Psoas muscle (tissue), 7 donors: ENCODE measurements at regions not wholly inside any gene's neighbourhood (a gene's known extent, or its start where the extent isn't known, plus 50 kb on each side); places are given as distances from the start of the nearest gene placed in this dataset.

Experiments used
- ATAC-seq, 4 donors: fragments of 200-7000 bp; cut with Tn5 transposase; one replicate each; pipeline ENCODE4 v1.9.1; 2020; ENCODE audit warnings: moderate library complexity in 3 of 4, mild to moderate bottlenecking in 2 of 4
- DNase-seq, 2 donors: peaks; one replicate each; pipeline ENCODE4 v3.0.0-alpha.2; 2020
- H3K27ac ChIP-seq: fragments of 200-600 bp; one replicate; pipeline ENCODE4 v1.8.0; 2022
- H3K27me3 ChIP-seq, 3 donors: fragments of 200-600 bp in 1 of 3; one replicate each; pipeline versions ENCODE4 v1.6.1 to v1.8.0; 2013 to 2022; ENCODE audit warnings: low read length in 2 of 3, mild to moderate bottlenecking in 2 of 3, moderate library complexity in 1 of 3; ENCODE audit not compliant: insufficient read depth in 3 of 3
- H3K36me3 ChIP-seq, 2 donors: fragments of 200-600 bp in 1 of 2; one replicate each; pipeline versions ENCODE4 v1.6.1 to v1.8.0; 2013 to 2022; ENCODE audit warnings: low read depth in 1 of 2, mild to moderate bottlenecking in 1 of 2, moderate library complexity in 1 of 2; ENCODE audit not compliant: insufficient read depth in 1 of 2
- H3K4me1 ChIP-seq: fragments of 200-600 bp; one replicate; pipeline ENCODE4 v1.8.0; 2022
- H3K4me3 ChIP-seq: fragments of 200-600 bp; one replicate; pipeline ENCODE4 v1.8.0; 2022; ENCODE audit warnings: mild to moderate bottlenecking
- H3K9me3 ChIP-seq: fragments of 200-600 bp; one replicate; pipeline ENCODE4 v1.8.0; 2022
- WGBS, 3 donors: extraction: QIAGEN DNeasy Blood & Tissue Kit; methylation state at CpG; one replicate each; pipeline versions ENCODE4 v1.1.6 to v1.1.7; 2013; 5-methylcytosine and 5-hydroxymethylcytosine counted together
- intact Hi-C, 2 donors: fragments of 100-400 bp; cut with DNase I; formaldehyde crosslinking; loops; one replicate each; pipeline versions ENCODE4 v1.11.0 to v1.14.2; 2022
- TF ChIP-seq, protein P1 (sequence below): fragments of 200-600 bp; IDR thresholded peaks from one replicate; pipeline ENCODE4 v1.8.0; 2022; ENCODE audit warnings: antibody characterized with exemption
- donor health status: healthy with polysubstance abuse.
- donor health status: DM: no; HTN: no; CAD: no; lungs with moderate emphysema.
- donor health status: Bipolar disorder and iron deficiency.
- donor health status: healthy.
- donor health status: DM: yes; HTN: yes; CAD: no.
- donor health status: DM: no; HTN: no; CAD: no.
- donor health status: DM: yes; HTN: yes; CAD: no.

DNA sequence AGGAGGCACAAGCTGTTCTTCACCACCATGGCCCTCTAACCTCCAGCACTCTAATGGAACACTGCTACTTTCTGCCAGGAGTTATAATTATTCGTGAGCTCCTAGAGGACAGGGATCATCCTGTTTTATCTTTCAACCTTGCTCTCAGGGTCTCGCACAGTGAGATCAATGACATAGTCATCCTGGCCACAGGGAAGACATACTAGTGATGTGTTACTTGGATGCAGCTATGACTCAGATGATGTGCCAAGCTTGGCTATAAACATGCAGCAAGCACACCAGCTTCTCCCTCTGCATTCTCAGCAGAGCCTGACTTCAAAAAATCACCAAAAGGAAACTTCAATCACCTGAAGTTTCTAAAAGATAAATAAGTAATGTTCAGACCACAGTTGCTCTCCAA lies 203.8 kb upstream of the HES1 start:
- TF ChIP-seq, protein P1, sequence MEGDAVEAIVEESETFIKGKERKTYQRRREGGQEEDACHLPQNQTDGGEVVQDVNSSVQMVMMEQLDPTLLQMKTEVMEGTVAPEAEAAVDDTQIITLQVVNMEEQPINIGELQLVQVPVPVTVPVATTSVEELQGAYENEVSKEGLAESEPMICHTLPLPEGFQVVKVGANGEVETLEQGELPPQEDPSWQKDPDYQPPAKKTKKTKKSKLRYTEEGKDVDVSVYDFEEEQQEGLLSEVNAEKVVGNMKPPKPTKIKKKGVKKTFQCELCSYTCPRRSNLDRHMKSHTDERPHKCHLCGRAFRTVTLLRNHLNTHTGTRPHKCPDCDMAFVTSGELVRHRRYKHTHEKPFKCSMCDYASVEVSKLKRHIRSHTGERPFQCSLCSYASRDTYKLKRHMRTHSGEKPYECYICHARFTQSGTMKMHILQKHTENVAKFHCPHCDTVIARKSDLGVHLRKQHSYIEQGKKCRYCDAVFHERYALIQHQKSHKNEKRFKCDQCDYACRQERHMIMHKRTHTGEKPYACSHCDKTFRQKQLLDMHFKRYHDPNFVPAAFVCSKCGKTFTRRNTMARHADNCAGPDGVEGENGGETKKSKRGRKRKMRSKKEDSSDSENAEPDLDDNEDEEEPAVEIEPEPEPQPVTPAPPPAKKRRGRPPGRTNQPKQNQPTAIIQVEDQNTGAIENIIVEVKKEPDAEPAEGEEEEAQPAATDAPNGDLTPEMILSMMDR: no peak
- 74 to 96% (median 94%) methylated on average over 2 of the region's 2 CpGs for WGBS, 3 donors
- Histone ChIP-seq H3K9me3 (no peaks in the 10 kb centered on the region), H3K27me3 (no peaks in the 10 kb centered on the region), H3K4me3 (no peak overlapping the region), H3K27ac (no peak overlapping the region), H3K36me3 (no peaks in the 10 kb centered on the region), H3K4me1 (no peaks in the 10 kb centered on the region)
- ATAC-seq (no peak), DNase-seq (no peak)
- intact Hi-C loops: no loop called here

DNA sequence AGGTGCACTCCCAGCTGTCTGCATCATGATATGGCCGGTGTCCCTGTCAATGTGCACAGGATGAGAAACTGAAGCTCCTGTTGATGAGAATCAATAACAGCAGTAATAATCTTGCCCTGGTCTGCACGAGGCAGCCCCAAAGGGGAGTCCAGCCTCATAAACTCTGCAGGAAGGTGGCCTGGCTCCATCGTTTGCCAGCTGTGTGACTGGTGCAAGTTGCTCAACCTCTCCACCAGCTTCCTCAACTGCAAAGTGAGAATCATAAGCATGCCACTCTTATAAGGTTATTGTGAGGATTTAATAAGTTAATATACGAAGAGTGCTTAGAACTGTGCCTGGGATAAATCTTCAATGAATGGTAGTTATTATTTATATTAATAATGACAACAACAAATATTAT lies 203.4 kb upstream of the HES1 start:
- Histone ChIP-seq H3K27ac (no peak overlapping the region), H3K27me3 (no peaks in the 10 kb centered on the region), H3K9me3 (no peaks in the 10 kb centered on the region), H3K36me3 (no peaks in the 10 kb centered on the region), H3K4me1 (no peaks in the 10 kb centered on the region), H3K4me3 (no peak overlapping the region)
- DNase-seq (no peak), ATAC-seq (no peak)
- TF ChIP-seq, protein P1: no peak
- intact Hi-C loops: no loop called here
- 87 to 91% (median 87%) methylated on average over 4 of the region's 4 CpGs for WGBS, 3 donors

DNA sequence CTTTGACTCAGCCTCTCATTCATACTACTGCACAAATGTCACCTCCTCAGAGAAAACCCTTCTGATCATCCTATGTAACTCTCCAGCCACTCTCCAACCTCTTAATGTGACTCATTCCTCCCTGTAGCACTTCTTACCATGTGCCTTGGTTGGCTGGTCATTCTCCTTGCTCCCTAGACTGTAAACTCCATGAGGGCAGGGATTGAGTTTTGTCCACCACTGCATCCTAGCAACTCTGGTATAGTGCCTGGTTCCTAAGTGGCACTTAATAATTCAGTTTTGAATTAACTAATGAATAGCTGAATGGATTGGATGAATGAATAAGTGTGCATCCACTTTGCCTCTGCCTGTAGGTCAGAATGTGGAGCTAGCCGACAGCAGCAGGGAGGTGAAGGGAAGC lies 202.5 kb upstream of the HES1 start:
- no peaks in the 10 kb centered on the region for H3K36me3 ChIP-seq
- DNase-seq: no peak
- 92 to 96% (median 93%) methylated on average over 1 of the region's 1 CpG for WGBS, 3 donors

DNA sequence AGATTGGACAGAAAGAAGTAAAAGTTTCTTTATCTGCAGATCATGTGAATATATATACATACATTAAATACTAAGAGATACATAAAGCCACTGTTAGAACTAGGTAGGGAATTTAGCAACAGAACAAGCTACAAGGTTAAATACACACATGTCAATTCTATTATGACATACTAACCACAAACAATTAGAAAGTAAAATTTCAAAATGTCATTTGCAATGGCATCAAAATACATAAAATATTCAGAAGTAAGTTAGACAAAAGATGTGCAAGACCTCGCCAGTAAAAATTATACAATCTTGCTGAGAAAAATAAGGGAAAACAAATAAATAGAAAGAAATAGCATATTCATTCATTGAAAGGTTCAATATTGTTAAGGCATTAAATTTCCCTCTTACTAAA lies 200.0 kb upstream of the HES1 start:
- TF ChIP-seq, protein P1: no peak
- ATAC-seq (no peak), DNase-seq (no peak)
- intact Hi-C loops: no loop called here
- WGBS, 3 donors: 95 to 100% (median 100%) methylated on average over 1 of the region's 1 CpG
- Histone ChIP-seq H3K9me3 (no peaks in the 10 kb centered on the region), H3K4me1 (no peaks in the 10 kb centered on the region), H3K27me3 (no peaks in the 10 kb centered on the region), H3K4me3 (no peak overlapping the region), H3K36me3 (no peaks in the 10 kb centered on the region), H3K27ac (no peak overlapping the region)

More for the DNA sequence above, 202.5 kb upstream of the HES1 start:
- Histone ChIP-seq H3K9me3 (no peaks in the 10 kb centered on the region), H3K4me3 (no peak overlapping the region), H3K4me1 (no peaks in the 10 kb centered on the region), H3K27ac (no peak overlapping the region), H3K27me3 (no peaks in the 10 kb centered on the region)
- intact Hi-C loops: no loop called here
- no peak for ATAC-seq
- TF ChIP-seq, protein P1: no peak

DNA sequence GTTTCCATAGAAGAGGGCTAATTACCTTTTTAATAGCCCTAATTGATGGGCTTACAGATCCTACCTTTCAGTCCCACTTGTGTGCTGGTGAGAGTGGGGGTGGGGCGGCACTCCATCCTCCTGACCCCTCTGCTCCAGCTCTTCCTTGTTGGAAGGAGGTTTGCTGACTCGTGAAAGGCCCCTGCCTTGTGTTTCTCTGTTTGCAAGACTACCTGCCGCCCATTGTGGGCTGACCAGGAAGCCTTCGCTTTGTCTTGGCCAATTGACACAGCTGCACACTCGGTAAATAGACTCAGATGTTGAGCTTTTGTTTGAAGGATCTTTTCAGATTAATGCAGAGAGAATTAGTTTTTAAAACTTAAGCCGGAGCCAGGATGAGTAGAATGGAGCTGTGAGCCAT lies 197.3 kb upstream of the HES1 start:
- intact Hi-C loops: no loop called here
- no peak for ATAC-seq
- no peaks in the 10 kb centered on the region for H3K27me3 ChIP-seq

More for the DNA sequence above, 197.3 kb upstream of the HES1 start:
- WGBS, 3 donors: 82 to 90% (median 86%) methylated on average over 6 of the region's 6 CpGs
- Histone ChIP-seq H3K4me3 (no peak overlapping the region), H3K4me1 (no peaks in the 10 kb centered on the region), H3K9me3 (no peaks in the 10 kb centered on the region), H3K27ac (no peak overlapping the region), H3K36me3 (no peaks in the 10 kb centered on the region)
- no peak for DNase-seq
- TF ChIP-seq, protein P1: no peak
